HG03196 (cell line): ENCODE measurements at regions not wholly inside any gene's neighbourhood (a gene's known extent, or its start where the extent isn't known, plus 50 kb on each side); places are given as distances from the start of the nearest gene placed in this dataset.

ENCODE experiments used
- ATAC-seq: cut with Tn5 transposase; IDR thresholded peaks from one replicate; pipeline ENCODE4 v1.9.1; 2021; ENCODE audit not compliant: unreplicated experiment

DNA sequence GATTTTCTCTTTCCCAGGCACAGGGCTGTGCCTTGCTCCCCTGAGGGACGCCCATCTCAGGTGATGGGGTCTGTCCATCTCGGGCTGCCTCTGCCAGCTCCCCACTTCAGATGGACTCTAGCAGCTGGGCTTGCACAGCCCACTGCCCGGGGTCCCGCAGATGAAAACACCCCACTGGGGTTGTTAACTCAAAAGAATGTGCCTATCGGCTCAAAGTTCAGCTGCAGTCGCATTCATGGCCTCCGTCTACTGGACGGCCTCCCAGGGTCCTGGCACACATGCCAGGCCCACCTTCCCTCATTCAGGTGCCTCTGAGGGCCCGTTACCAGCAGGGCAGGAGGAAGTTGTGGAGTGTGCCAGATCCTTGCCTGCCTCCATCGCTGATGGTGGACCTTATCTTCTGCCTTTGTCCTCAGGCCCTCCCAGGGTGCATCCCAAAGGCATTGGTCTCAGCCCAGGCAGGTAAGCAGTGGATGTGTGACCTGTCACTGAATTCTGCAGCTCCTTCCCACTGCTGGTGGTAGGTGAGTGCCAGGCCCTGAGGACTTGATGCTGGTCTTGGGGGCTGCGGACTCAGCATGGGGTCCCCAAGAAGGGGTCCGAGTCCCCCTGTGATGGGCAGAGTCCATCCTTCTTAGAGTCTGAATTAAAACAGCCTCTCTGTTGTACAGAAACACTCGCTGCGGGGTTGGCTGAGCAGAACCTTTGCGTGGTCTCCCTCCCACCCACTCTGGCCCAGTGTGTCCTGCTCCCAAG, 324.6 kb upstream of the DIO3 start:
- ATAC-seq: no peak

DNA sequence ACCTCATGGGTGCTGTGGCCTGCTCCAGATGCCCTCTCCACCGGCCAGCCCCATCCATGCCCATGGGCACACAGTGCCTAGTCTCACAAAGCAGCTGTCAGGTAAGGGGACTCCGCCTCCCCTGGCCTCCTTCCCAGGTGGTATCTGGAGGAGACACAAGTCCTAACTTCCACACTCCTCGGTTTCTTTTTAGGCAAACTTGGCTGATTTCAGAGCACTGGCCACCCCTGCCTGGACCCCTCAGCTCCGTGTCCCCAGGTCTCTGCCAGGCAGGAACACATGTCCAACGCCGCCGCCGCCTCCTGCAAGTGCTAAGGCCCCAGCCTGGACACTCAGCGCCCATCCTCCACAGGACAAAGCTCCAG, 324.1 kb upstream of the DIO3 start:
- no peak for ATAC-seq

DNA sequence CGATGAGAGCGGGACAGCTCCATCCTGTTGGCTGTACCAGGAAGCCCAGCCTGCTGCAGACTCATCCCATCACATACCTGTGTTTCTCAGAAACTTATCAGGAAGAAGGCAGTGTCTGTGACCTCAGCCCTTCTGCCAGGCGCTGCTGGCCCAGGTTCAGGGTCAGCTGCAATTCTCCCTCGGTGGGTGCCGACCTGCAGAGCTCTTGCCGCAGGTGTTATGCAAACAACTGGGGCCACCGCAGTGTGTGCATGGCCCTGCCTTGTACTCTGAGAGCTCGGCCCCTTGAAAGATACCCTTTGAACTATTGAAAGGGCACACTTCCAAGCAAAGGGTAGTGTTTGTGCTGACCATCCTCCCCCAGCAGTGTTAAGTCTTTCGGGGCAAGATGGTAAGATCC, 322.2 kb upstream of the DIO3 start:
- no peak for ATAC-seq

GRCh38 chr14:101241147-101241546, 320.1 kb upstream of the DIO3 start:
- ATAC-seq: no peak

DNA sequence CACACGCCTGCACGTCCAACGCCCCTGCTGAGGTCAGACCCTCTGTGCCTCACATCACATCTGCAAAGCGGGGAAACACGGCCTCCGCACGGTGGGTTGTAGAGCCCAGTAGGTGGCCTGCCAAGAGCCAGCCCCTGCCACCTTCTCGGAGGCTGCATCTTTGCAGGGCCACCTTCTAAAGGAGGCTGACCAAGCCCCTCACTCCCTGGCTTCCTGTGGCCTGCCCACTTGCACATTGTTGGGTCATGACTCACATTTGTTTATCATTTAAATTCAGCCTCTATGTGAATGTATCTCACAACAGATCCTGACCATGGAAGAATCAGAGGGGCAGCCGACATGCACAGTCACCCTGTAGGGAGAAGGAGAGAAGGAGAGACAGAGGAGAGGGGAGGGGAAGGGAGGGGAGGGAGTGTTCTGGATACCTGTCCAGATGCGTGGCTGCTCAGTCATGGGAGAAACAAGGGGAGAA, 319.5 kb upstream of the DIO3 start:
- ATAC-seq: no peak

DNA sequence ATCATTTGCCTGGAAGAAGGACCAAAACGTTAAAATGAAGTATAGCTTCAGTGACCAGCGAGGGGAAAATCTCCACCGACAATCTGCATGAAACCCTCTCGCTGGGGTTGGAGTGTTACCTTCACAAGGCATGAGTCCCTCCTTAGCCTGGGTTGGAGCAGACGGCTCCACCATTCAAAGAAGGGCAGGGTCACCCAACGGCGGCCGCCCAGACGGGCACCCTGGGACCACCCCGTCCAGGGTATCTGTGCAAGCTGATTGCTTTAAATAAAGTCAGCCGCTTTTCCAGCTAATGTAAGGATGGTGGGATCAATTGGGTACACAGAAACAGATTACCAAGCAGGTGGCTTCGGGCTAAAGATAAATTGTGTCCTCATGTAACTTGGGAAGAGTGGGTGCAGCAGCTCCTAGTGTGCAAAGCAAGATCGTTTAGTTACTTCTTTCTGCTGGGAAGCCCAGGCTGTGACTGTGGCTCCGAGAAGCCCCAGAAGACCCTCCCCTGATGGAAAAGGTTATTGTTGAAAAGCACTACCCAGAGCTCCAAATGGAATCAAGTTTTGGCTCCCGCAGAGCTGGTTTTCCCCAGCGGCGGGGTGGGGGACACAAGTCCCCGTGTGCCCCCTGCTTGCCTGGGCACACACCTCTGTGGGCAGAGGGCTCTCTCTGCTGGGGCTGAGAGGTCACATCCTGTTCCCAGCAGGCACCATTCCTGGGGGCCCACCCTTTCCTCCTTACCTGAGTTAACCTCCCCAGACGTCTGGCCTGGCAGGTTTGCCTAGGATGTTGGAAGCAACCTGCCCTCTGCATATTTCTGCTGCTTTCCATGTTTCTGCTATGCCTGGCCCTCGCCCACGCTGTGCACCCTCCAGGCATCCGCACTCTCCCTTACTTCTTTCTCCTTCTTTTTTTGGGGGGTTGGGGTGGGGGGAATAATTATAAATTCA, 318.6 kb upstream of the DIO3 start:
- no peak for ATAC-seq

DNA sequence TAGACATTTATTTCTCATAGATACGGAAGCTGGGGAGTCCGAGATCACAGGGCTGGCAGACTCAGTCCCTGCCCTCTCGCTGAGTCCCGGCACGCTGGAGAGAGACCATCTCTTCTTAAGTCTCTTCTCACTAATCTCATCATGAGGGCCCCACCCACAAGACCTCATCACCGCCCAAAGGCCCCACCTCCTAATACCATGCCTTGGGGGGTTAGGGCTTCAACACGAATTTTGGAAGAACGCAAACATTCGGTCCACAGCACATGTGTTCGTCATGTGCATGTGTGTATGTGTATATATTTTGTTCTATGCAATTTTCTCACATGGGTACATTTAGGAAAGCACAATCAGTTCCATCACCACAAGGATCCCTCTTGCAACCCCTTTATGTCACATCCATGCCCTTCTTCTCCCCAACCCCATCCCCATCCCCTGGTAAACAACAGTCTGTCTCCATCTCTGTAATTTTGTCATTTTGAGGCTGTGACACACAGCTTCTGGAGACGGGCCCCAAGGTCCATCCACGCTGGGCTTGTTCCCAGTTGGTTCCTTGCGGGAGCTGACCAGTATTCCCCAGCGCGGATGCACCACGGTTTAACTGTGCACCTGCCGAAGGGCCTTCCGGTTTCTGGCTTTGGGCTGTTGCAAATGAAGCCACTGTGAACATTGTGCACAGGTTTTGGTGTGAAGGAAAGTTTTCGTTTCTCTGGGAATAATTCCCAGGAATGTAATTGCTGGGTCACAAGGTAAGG, 317.5 kb upstream of the DIO3 start:
- ATAC-seq: no peak

GRCh38 chr14:101246894-101247841, 314.1 kb upstream of the DIO3 start:
- no peak for ATAC-seq

GRCh38 chr14:101247842-101248725, 313.2 kb upstream of the DIO3 start:
- ATAC-seq: no peak

DNA sequence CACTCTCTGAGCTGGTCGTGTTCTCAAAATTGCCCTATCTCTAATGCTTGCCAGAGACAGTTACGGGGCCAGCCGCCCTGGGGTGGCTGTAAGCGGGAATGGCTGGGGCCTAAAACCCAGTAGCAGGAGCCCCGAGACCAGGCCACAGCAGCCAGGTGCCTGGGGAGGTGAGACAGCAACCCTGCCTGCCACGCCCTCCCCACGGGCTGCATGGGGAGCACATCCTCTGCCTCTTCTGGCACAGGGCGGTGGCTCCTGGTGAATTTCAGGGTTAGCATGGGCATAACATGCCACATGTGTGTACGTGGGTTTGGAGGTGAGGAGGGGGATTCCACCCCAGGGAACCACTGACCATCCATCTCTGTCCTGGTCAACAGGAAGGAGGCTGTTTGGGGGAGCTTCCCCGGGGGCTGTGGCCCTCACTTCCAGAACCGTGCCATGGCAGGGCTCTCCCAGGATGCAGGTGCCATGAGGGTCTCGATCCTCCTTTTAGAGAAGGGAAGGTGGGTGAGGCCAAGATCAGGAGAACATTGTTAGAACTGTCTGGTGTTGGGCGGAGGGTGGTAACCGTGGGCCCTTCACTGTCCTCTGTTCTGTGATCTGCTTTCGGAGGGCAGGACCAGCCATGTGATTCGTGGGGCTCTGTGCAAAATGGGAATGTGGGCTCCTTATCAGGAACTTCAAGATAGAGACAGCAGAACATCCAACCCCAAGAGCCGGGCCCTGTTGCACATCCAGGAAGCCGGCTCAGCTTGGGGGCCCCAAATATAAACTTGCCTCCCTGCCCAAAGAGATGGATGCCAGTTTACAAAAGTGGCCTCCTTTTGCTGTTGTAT, 312.2 kb upstream of the DIO3 start:
- no peak for ATAC-seq

DNA sequence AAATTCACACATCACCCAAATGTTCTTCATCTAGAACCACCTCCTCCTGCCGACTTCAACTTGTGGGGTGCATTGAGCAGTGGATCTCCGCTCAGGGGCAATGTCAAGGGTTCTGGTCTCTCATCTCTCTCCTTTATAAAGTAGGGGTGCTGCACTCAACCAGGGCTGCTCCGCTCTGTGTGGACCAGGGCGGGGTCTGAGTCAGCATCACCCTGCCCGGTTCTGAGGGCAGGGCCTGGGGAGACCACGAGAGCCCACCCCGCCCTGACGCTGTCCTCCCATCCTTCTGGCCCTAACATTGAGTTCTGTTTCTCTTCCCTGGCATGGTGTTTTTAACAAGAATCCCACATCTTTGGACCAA, 311.6 kb upstream of the DIO3 start:
- ATAC-seq: no peak

- ATAC-seq: no peak
These were observed 310.9 kb upstream of the DIO3 start for GRCh38 chr14:101250336-101250947.

GRCh38 chr14:101250948-101251811, 310.1 kb upstream of the DIO3 start:
- no peak for ATAC-seq

- no peak for ATAC-seq
These were observed 309.4 kb upstream of the DIO3 start for GRCh38 chr14:101251812-101252442.

DNA sequence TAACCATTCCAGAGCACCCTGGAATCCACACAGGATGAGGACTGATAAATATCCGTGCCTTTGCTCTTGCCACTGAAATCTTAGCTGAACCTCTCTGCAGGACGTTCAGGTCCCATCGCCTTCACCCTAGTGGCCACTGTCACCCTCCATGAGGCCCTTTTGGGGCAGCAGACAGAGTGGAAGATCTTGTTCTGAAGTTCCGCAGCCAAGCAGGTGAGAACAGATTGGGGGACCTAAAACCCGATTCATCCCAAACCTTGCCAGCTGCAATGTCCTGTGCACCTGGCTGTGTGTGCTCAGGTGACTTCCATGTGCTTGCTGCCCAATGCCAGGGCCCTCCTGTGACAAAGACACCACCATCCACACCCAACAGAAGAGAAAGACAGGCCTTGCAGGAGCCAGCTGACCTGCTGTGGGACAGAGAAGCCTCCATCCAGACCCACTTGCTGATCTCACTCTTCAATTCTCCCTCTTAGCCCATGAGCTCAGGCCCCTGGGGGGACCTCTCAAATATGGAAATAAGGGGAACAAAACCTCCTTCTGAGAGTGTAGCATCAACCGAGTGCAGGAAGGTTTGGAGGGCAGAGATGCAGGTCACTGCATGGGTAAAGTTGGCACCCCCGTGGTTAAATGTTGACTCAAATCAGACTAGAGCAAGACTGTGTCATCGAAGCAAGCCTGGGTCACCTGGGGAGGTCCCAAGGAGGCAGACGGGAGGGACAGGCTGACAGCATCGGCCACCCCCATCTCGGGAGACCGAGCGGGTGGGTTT, 308.7 kb upstream of the DIO3 start:
- no peak for ATAC-seq

DNA sequence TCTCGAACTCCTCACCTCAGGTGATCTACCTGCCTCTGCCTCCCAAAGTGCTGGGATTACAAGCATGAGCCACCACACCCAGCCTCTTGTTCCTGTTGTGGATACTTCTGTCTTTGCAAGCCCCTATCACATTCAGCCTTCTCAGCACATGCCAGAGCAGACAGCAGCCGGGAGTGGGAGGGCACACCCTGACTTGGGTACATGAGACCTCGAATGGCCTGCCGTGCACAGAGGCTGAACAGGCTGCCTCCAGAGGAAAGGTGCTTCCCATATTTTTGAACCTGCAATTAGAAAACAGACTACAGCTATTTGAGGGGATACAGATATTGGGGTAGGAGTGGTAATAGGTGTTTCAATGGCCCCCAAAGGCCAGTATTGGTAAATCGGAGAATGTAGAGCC, 307.3 kb upstream of the DIO3 start:
- no peak for ATAC-seq
